Activated CD8-positive, alpha-beta memory T cell treated with anti-CD3 and anti-CD28 coated beads, Interleukin-2, amount 50 U/mL, for 1 hour (primary cell): ENCODE measurements at regions not wholly inside any gene's neighbourhood (a gene's known extent, or its start where the extent isn't known, plus 50 kb on each side); places are given as distances from the start of the nearest gene placed in this dataset.

ENCODE experiments used
- DNase-seq: peaks from one replicate; pipeline ENCODE4 v3.0.0-alpha.2; 2020; ENCODE audit errors: extremely low read depth

- DNase-seq, result no peak
These were observed 921.7 kb upstream of the RAG2 start for GRCh38 chr11:37519781-37520180.

DNA sequence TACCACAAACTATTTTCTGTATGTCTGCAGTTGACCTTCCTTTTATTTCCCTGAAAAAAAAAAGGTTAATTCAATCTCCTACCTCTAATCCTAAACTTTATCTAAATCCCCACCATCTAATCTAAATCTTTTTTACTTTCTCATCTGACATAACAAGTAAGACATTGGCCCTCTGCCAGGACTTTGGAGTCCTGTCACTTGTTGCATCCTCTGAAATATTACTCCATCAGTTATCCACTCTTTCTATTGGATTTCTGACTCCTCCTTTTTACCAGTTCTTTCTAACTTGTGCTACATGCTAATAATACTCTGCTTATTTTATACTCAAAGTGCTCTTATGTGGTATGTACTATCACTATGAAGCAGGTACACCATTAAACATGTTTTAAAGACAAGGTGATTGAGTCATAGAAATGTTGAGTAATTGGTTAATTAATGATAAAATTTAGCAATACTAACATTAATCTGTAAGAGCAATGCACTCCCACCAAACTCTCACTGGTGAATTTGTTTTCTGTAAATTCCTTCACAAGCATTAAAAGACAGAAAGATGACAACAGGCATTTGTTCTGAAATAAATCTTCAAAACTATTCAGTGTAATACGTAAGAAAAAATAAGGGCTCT is 914.2 kb upstream of the RAG2 start:
- DNase-seq, result no peak

GRCh38 chr11:37511425-37511933 is 913.4 kb upstream of the RAG2 start:
- DNase-seq, result no peak

DNA sequence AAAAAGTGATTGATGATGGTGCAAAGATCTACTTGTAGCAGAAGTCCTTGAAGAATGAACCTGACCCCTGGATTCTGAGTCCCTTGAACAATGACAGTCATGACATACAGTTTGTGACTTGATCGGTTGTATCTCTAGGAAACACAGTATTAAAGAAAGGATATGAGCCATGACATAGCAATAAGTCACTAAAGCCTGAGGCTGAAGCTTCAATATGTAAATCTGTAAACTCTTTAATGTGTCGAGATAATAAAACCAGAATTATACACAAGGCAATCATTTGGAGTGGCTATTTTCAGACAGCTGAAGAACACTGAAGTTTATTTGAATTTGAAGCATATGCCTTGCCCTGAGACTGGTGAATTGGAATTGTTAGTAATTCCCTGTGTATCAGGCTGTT is 911.5 kb upstream of the RAG2 start:
- no peak for DNase-seq

- DNase-seq, result no peak
These were observed 908.5 kb upstream of the RAG2 start for GRCh38 chr11:37506531-37506930.

DNA sequence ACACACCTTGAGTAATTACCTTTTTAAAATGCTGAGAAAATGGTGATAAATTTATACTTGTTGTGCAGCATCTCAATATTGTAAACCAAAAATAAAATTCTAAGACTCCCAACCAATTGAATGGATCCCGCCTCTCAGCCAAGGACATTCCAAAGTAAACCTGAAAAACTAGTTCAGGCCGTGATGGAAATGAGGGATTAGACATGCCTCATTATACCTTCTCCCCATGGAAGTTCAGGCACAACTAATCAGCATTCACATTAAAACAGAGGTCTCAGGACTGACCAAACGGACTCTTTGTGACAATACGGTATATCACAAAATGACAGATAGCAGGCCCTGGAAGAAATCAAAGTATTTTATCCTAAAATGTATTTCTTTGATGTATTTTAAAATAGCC is 907.4 kb upstream of the RAG2 start:
- DNase-seq, result no peak

- DNase-seq, result no peak
These were observed 906.9 kb upstream of the RAG2 start for GRCh38 chr11:37504921-37505320.

- no peak for DNase-seq
These were observed 906.1 kb upstream of the RAG2 start for GRCh38 chr11:37504060-37504611.

DNA sequence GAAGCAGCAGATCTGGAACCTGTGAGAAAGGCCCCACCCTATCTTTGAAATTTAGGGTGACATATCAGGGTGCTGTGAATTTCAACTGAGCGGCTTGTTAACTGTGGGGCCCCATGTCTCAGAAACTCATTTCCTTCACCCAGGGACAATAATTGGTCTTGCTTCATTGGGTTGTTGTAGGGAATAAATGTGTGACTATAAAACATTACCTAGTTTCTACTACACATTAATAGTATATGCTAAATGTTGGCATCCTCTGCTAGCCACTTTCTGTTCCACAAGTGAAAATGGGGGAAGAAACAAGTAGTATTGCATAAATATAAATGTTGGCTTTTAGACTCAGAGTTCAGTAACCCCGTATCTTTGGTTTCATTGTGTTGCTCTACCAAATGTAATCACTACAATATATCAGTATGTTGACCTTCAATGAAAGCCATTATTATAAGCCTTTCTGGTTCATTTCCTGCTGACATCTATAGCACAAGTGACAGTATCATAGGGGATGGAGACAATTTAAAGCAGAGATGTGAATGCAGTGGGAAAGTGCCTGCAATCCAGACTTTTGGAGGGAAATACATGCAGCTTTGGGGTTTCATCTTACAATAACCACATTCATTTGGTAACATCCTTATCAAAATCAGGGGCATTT is 905.5 kb upstream of the RAG2 start:
- DNase-seq, result no peak

DNA sequence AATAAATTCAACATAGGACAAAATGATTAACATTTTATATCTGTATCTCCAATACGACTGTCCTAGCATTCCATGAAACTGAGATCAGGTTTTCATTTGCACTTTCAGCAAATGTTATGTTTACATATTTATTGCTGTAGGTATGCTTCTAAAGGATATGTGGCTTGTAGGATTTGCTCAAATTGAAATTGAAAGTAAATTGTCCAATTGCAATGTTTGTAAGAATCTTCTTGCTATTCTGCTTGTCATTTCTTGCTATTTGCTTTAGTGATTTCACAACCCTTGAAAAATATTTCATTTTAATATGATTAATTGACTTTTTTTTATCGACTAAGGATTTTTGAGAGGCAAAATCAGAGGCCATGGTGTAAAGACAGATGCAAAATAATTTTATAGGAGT is 904.2 kb upstream of the RAG2 start:
- no peak for DNase-seq

GRCh38 chr11:37500425-37500824 is 902.4 kb upstream of the RAG2 start:
- DNase-seq, result no peak

DNA sequence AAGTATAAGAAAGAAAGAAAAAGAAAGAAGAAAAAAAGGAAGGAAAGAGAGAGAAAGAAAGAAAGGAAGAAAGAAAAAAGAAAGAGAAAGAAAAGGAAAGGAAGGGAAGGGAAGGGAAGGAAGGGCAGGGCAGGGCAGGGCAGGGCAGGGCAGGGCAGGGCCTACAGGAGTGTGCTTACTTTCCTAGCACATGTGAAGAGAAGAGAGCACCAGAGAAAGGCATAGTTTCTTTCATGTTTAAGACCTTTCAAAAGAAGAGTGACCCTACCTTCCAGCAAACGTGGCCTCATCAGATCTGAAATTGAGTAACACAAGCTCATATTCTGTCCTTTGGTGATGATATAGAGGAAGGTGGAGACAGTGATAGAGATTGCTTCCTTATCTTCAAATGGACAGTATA is 899.3 kb upstream of the RAG2 start:
- DNase-seq, result no peak

- no peak for DNase-seq
These were observed 898.2 kb upstream of the RAG2 start for GRCh38 chr11:37496201-37496600.

DNA sequence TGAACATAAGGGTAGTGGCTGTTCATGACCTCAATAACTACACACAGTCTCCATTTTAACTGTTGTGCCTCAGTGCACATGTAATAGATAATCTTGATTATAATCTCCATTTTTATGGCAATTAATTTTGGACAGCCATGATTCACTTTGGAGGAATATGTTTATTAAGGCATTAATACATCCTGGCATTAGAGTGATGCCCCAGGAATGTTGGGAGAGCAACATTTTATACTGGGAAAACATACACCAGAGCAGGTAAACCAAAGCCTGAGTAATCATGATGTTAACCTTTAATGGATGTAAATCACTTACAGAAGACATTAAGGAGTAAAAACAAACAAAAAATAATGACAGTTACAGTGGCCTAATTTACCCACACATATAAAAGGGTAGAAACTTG is 886.3 kb upstream of the RAG2 start:
- no peak for DNase-seq

- no peak for DNase-seq
These were observed 885.7 kb upstream of the RAG2 start for GRCh38 chr11:37483761-37484160.

DNA sequence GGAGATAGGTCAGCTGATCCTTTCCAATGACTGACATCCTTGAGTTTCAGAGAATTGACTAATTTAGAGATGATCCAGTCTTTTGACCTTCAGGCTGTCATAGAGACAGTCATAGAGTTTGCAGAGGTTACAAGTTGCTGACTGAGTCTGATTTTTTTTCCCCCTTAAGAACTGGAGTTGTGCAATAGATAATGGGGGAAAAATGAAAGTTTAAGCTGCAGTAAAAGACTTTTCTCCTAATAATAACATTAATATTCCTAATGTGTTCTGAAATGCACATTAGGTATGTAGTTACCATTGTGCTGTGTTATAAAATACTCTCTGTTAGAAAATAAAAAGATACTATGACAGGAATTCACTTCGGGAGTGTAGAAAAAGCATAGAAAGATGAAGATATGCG is 876.9 kb upstream of the RAG2 start:
- no peak for DNase-seq

DNA sequence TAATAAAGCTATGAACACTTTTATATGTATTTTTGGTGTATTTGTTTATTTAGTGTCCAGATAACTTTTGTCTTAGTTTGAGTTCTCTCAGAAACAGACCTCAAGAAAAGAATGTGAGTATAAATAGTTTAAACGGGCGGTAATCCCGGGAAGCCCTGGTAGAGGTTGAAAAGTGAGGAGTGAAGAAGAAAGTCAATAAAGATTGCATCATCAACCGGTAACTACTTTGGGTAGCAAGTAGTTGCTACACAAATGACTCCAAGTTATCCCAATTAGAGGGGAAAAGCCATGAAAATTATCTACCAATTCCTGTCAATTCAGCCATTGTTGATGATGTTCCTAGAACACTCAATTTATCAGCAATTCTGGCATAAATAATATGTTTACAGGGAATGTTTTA is 870.3 kb upstream of the RAG2 start:
- DNase-seq, result no peak

- DNase-seq, result no peak
These were observed 867.2 kb upstream of the RAG2 start for GRCh38 chr11:37465221-37465620.

- no peak for DNase-seq
These were observed 861.4 kb upstream of the RAG2 start for GRCh38 chr11:37459456-37459855.

DNA sequence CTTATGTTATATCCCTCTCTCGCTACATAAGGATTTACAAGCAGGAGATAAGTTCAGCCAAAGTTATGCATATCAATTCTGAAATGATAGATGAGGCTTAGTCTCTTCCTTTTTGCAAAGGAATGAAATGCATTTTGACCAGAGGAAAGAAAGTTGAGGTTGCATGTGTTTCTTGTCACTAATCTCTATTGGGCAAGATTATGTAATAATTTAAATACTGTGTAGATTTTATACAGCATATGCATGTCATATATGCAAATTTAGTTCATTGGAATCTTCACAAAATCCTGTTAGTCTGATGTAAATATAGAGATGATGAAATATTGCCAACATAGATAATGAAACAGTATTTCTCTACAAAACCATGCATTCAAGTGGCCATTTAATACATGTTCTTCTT is 858.7 kb upstream of the RAG2 start:
- DNase-seq, result no peak

GRCh38 chr11:37451903-37452302 is 853.9 kb upstream of the RAG2 start:
- DNase-seq, result no peak

DNA sequence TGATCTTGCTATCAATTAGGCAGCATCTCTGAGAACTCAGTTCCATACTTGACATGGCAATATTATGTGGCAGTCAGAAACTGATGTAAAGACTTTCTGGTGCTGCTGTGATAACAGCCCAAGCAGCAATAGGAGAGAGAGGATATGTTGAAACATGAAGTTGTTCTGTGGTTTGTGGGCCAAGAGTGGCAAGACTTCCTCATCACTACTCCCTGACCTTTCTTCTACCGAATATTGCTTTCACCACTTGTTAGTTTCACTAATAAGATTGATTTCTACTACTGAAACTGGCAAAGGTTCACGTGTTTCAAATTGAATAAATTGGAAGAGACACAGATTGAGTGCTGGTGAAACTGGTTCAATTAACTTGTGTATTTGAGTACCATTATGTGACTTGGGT is 852.6 kb upstream of the RAG2 start:
- no peak for DNase-seq

- no peak for DNase-seq
These were observed 851.1 kb upstream of the RAG2 start for GRCh38 chr11:37449146-37449545.

- DNase-seq, result no peak
These were observed 844.5 kb upstream of the RAG2 start for GRCh38 chr11:37442576-37442975.
